T-cell (primary cell): ENCODE measurements at regions not wholly inside any gene's neighbourhood (a gene's known extent, or its start where the extent isn't known, plus 50 kb on each side); places are given as distances from the start of the nearest gene placed in this dataset.
"Not testable (repeated sequence)": the region's sequence is repeated elsewhere in the genome, so short reads cannot be mapped to it uniquely, and the experiment has no call there.

Source experiments
- ATAC-seq, 4 experiments: fragments of 200-7000 bp in 3 of 4; fragments of 150-1000 bp in 1 of 4; cut with Tn5 transposase; replicated peaks in 1 of 4; 1 replicate in 3 of 4; 2 replicates in 1 of 4; pipeline ENCODE4 v1.10.0; 2021; ENCODE audit warnings: moderate library complexity in 3 of 4, mild to moderate bottlenecking in 2 of 4, moderate number of reproducible peaks in 1 of 4
- CTCF ChIA-PET, 2 donors: fragments of 300-600 bp; sonication (Branson Sonifier 250); formaldehyde crosslinking; loops; one replicate each; lab custom pipeline; 2022; ENCODE audit warnings: antibody characterized with exemption in 2 of 2; lab: Charles Lee
- POLR2A ChIA-PET, 2 donors: fragments of 300-600 bp; sonication (Branson Sonifier 250); formaldehyde crosslinking; loops; one replicate each; lab custom pipeline; 2022; ENCODE audit warnings: antibody characterized with exemption in 2 of 2; lab: Charles Lee
- DNase-seq, 35 experiments: peaks; one replicate each; pipeline versions ENCODE4 v3.0.0 to v3.0.0-alpha.2; 2013 to 2023
- H3K27ac ChIP-seq: one replicate; pipeline ENCODE4 v1.5.1; 2013; ENCODE audit warnings: low read length
- H3K27me3 ChIP-seq, 2 experiments: replicated peaks in 1 of 2; 1 replicate in 1 of 2; 2 replicates in 1 of 2; pipeline versions ENCODE4 v1.6.1 to v1.7.0; 2013; ENCODE audit warnings: low read length in 1 of 2, mixed read lengths in 1 of 2; ENCODE audit not compliant: control insufficient read depth in 2 of 2, insufficient read depth in 2 of 2; ENCODE audit errors: extremely low read depth in 1 of 2
- H3K36me3 ChIP-seq, 2 donors: 1 replicate in 1 of 2; 2 replicates in 1 of 2; pipeline versions ENCODE4 v1.6.1 to v1.7.0; 2013; ENCODE audit warnings: low read length in 1 of 2; ENCODE audit not compliant: control insufficient read depth in 2 of 2, insufficient read depth in 1 of 2; ENCODE audit errors: extremely low read depth in 1 of 2
- H3K4me1 ChIP-seq, 2 experiments: 1 replicate in 1 of 2; 2 replicates in 1 of 2; pipeline versions ENCODE4 v1.6.1 to v1.7.0; 2013; ENCODE audit warnings: low read length in 2 of 2, mixed read lengths in 1 of 2; ENCODE audit not compliant: insufficient read depth in 2 of 2, control insufficient read depth in 1 of 2; ENCODE audit errors: extremely low read depth in 1 of 2
- H3K4me3 ChIP-seq, 2 donors: 1 replicate in 1 of 2; 2 replicates in 1 of 2; pipeline versions ENCODE4 v1.5.1 to v1.7.0; 2013; ENCODE audit warnings: mild to moderate bottlenecking in 2 of 2, low read length in 1 of 2, moderate library complexity in 1 of 2; ENCODE audit not compliant: control insufficient read depth in 1 of 2; ENCODE audit errors: extremely low read depth in 1 of 2
- H3K9me3 ChIP-seq: 2 replicates; pipeline ENCODE4 v1.7.0; 2013
- H3K27ac Mint-ChIP-seq, 2 donors: one replicate each; pipeline ENCODE4 v1.8.0; 2020 to 2021; ENCODE audit warnings: mild to moderate bottlenecking in 2 of 2, mixed read lengths in 2 of 2
- H3K27me3 Mint-ChIP-seq, 2 donors: one replicate each; pipeline ENCODE4 v1.8.0; 2021 to 2022; ENCODE audit warnings: mixed read lengths in 2 of 2
- H3K36me3 Mint-ChIP-seq: one replicate; pipeline ENCODE4 v1.8.0; 2021; ENCODE audit warnings: mixed read lengths
- H3K4me1 Mint-ChIP-seq, 3 donors: one replicate each; pipeline ENCODE4 v1.8.0; 2020 to 2022; ENCODE audit warnings: mixed read lengths in 3 of 3, mild to moderate bottlenecking in 1 of 3
- H3K4me3 Mint-ChIP-seq, 3 donors: one replicate each; pipeline ENCODE4 v1.8.0; 2020 to 2022; ENCODE audit warnings: mild to moderate bottlenecking in 3 of 3, mixed read lengths in 3 of 3, moderate library complexity in 3 of 3
- H3K9me3 Mint-ChIP-seq, 3 donors: one replicate each; pipeline ENCODE4 v1.8.0; 2020 to 2022; ENCODE audit warnings: mixed read lengths in 3 of 3
- WGBS: methylation state at CpG from one replicate; pipeline ENCODE4 v1.1.5; 2013; ENCODE audit warnings: missing lambda C conversion rate; ENCODE audit not compliant: insufficient coverage; 5-methylcytosine and 5-hydroxymethylcytosine counted together

DNA sequence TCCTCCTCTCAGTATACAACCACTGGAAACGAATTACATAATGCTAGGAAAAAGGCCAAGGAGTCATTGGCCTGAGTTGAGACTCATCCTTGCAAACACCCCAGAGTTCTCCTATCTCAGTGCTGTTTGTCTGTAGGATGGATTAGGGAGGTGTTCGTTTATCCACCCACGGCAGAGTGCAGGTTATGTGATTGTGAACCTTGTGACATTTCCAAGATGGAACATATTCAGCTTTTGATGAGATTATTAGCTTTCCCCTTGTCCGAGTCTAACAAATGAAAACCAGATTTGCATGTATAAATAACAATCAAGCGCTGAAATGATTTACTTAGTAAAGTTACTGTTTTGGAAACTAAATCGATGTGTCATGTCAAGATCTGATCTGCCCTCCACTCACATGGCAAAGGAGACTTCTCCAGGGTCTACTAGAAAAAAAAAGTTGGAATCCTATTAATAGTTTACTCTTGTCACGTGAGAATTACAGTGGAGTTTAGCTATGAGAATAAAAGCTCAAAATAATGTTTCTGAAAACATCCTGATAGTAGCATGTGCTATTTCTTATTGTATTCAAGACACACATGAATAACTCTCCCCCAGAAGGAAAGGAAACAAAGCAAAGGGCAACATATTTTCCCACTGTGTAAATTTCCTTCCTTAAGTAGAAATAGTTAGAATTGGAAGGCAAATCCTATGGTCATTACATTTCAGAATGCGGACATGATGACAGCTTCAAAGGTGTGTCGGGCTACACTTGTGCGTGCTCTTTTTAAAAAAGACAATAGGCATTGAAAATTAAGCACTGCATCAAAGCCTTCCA lies 600.4 kb downstream of the EBF1 start:
- WGBS: 80% methylated on average over 1 of the region's 10 CpGs
- no peak for ATAC-seq

DNA sequence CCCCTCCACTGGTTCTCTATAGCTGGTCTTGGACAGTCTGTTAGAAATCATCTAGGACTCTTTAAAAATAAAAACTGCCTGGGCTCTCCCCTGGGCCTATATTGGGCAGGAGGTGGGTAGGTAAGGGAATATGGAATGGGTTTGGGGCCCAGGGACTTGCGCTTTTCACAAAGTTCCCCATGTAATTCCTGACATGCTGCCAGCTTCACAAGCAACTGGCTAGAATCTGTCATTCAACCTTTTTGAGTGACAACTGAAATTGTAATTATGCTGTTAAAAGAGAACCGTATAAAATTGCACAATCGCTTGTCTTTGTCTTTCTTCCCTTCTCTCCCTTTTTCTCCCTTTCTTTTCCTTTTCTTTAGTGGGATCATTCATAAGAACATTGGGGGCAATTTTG lies 603.1 kb downstream of the EBF1 start:
- no peak for ATAC-seq
- Mint-ChIP-seq H3K9me3 (no peaks in the 10 kb centered on the region), H3K36me3 (no peaks in the 10 kb centered on the region), H3K27me3 (peaks cover 0 to 3% of the 10 kb centered on the region in 2 donors), H3K27ac (no peak overlapping the region), H3K4me1 (no peaks in the 10 kb centered on the region), H3K4me3 (no peak overlapping the region)
- no peaks in the 10 kb centered on the region for H3K4me1 ChIP-seq
- CTCF ChIA-PET: no interaction called here
- WGBS: no CpG with 5 or more reads among the region's 3 CpGs
- no peaks in the 10 kb centered on the region for H3K9me3 ChIP-seq
- H3K4me3 ChIP-seq: no peak overlapping the region
- H3K27ac ChIP-seq: no peak overlapping the region
- POLR2A ChIA-PET: no interaction called here
- no peak for DNase-seq
- no peaks in the 10 kb centered on the region for H3K27me3 ChIP-seq
- H3K36me3 ChIP-seq: no peaks in the 10 kb centered on the region

More for the DNA sequence above, 600.4 kb downstream of the EBF1 start:
- no peaks in the 10 kb centered on the region for H3K9me3 Mint-ChIP-seq
- no peaks in the 10 kb centered on the region for H3K9me3 ChIP-seq
- H3K27me3 ChIP-seq: no peaks in the 10 kb centered on the region
- H3K4me3 ChIP-seq: no peak overlapping the region
- no peak overlapping the region for H3K4me3 Mint-ChIP-seq
- H3K27ac Mint-ChIP-seq: no peak overlapping the region
- no peaks in the 10 kb centered on the region for H3K36me3 Mint-ChIP-seq
- H3K4me1 Mint-ChIP-seq: no peaks in the 10 kb centered on the region
- CTCF ChIA-PET: no interaction called here
- H3K4me1 ChIP-seq: no peaks in the 10 kb centered on the region
- no peaks in the 10 kb centered on the region for H3K36me3 ChIP-seq
- no peak overlapping the region for H3K27ac ChIP-seq
- DNase-seq: no peak
- H3K27me3 Mint-ChIP-seq: peaks cover 0 to 3% of the 10 kb centered on the region in 2 donors
- POLR2A ChIA-PET: interaction anchor here in 1 of 2 donors (0.6 kb wide), 1 partner anchor 320 kb away, joined by 3 read pairs; no protein-coding TSS in a partner anchor

DNA sequence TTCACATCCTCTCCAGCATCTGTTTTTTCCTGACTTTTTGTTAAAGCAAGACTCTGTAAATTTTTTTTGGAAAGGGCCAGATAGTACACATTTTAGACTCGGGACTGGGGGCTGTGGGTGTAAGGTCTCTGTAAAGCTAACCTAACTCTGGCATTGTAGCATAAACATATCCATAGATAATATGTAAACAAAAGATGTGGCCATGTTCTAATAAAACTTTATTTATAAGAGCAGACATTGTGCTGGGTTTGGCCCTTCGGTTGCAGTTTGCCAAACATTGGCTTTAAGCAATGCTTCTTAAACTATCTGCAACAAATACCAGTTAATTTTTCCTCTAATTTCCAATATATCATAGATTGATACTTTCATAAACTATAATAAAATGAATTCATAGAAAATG lies 605.2 kb downstream of the EBF1 start:
- no peaks in the 10 kb centered on the region for H3K27me3 Mint-ChIP-seq
- Histone ChIP-seq H3K9me3 (no peaks in the 10 kb centered on the region), H3K36me3 (no peaks in the 10 kb centered on the region), H3K27me3 (no peaks in the 10 kb centered on the region), H3K27ac (no peak overlapping the region), H3K4me1 (no peaks in the 10 kb centered on the region), H3K4me3 (no peak overlapping the region)
- H3K36me3 Mint-ChIP-seq: no peaks in the 10 kb centered on the region
- no CpG with 5 or more reads among the region's 2 CpGs for WGBS
- DNase-seq (no peak), ATAC-seq (no peak)
- no peak overlapping the region for H3K27ac Mint-ChIP-seq
- ChIA-PET POLR2A (no interaction called here), CTCF (no interaction called here)
- H3K9me3 Mint-ChIP-seq: no peaks in the 10 kb centered on the region
- no peaks in the 10 kb centered on the region for H3K4me1 Mint-ChIP-seq
- H3K4me3 Mint-ChIP-seq: no peak overlapping the region

DNA sequence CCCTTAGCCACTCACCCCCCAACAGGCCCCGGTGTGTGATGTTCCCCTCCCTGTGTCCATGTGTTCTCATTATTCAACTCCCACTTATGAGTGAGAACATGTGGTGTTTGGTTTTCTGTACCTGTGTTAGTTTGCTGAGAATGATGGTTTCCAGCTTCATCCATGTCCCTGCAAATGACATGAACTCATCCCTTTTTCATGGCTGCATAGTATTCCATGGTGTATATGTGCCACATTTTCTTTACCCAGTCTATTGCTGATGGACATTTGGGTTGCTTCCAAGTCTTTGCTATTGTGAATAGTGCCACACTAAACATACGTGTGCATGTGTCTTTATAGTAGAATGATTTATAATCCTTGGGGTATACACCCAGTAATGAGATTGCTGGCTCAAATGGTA lies 605.7 kb downstream of the EBF1 start:
- H3K27me3 ChIP-seq, POLR2A ChIA-PET, ATAC-seq, H3K4me1 ChIP-seq, H3K36me3 ChIP-seq, H3K4me3 ChIP-seq, H3K36me3 Mint-ChIP-seq, H3K9me3 ChIP-seq, H3K27ac ChIP-seq, DNase-seq, H3K27ac Mint-ChIP-seq, H3K4me1 Mint-ChIP-seq, H3K9me3 Mint-ChIP-seq, H3K27me3 Mint-ChIP-seq, H3K4me3 Mint-ChIP-seq: not testable (repeated sequence)
- WGBS: no CpG with 5 or more reads among the region's 2 CpGs
- CTCF ChIA-PET: interaction anchor here in 1 of 2 donors (0.6 kb wide), 1 partner anchor 186 kb away, joined by 3 read pairs; no protein-coding TSS in a partner anchor

DNA sequence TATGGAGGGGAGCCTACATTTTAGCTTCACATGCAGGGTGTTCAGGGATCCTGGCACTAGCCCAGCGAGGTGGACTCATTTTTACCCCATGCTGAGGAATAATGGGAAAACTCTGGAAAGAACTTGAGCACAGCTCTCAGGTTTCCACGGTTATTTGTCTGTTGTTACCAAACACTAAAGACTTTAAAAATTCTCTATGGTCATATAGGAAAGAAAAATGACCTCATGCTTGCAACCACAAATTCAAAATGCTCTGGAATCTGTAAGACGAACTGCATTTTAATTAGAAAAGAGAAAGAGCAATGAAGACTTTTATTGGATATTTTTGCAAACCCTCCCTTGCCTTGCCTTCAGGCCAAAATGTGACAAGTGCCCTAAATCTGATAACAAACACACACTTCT lies 606.9 kb downstream of the EBF1 start:
- Histone ChIP-seq H3K27ac (no peak overlapping the region), H3K36me3 (no peaks in the 10 kb centered on the region), H3K27me3 (no peaks in the 10 kb centered on the region), H3K9me3 (no peaks in the 10 kb centered on the region), H3K4me3 (no peak overlapping the region), H3K4me1 (no peaks in the 10 kb centered on the region)
- POLR2A ChIA-PET: no interaction called here
- Mint-ChIP-seq H3K36me3 (no peaks in the 10 kb centered on the region), H3K27ac (no peak overlapping the region), H3K4me3 (no peak overlapping the region), H3K4me1 (no peaks in the 10 kb centered on the region), H3K27me3 (no peaks in the 10 kb centered on the region), H3K9me3 (no peaks in the 10 kb centered on the region)
- CTCF ChIA-PET: no interaction called here
- ATAC-seq: no peak
- DNase-seq: no peak
- WGBS: no CpG with 5 or more reads among the region's 3 CpGs

DNA sequence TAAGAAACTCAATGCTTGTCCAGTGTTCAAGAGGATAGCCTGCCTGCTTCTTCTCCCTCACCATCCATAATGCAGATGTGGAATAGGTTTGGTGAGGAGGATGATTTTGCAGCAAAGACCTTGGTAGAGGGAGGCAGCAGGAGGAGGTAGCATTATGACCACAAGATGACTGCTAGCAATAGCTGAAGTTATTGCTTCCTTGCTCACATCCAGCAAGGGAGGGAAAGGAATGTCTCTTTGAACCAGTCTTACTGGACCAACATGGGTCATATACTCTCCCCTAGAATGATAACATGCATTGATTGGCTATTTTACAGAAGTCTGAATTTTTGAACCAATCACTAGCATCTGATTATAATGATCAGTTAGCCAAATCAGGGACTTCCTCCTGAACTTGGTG lies 607.6 kb downstream of the EBF1 start:
- Mint-ChIP-seq H3K4me1 (no peaks in the 10 kb centered on the region), H3K9me3 (no peaks in the 10 kb centered on the region), H3K36me3 (no peaks in the 10 kb centered on the region), H3K27me3 (no peaks in the 10 kb centered on the region), H3K27ac (no peak overlapping the region), H3K4me3 (no peak overlapping the region)
- ChIA-PET POLR2A (no interaction called here), CTCF (interaction anchor here in 1 of 2 donors (0.6 kb wide), 1 partner anchor 179 kb away, joined by 4 read pairs; no protein-coding TSS in a partner anchor)
- H3K27me3 ChIP-seq: no peaks in the 10 kb centered on the region
- ATAC-seq: no peak
- H3K27ac ChIP-seq: no peak overlapping the region
- H3K9me3 ChIP-seq: no peaks in the 10 kb centered on the region
- no peak for DNase-seq
- no peaks in the 10 kb centered on the region for H3K36me3 ChIP-seq
- H3K4me3 ChIP-seq: no peak overlapping the region
- H3K4me1 ChIP-seq: no peaks in the 10 kb centered on the region
